NB4 (cell line): ENCODE measurements at regions not wholly inside any gene's neighbourhood (a gene's known extent, or its start where the extent isn't known, plus 50 kb on each side); places are given as distances from the start of the nearest gene placed in this dataset.

Experiments
- CTCF ChIP-seq: IDR thresholded peaks from one replicate; pipeline ENCODE4 v1.5.1; 2012; ENCODE audit warnings: low read depth, low read length
- POLR2A ChIP-seq: IDR thresholded peaks from 2 replicates; pipeline ENCODE4 v1.6.1; 2011; ENCODE audit warnings: mild to moderate bottlenecking; ENCODE audit not compliant: insufficient read length; ENCODE audit errors: extremely low read depth

GRCh38 chr1:55684131-55684650 is 469.0 kb upstream of the USP24 start:
- TF ChIP-seq CTCF (no peak), POLR2A (no peak)
